ENCODE measurements at regions not wholly inside any gene's neighbourhood (a gene's known extent, or its start where the extent isn't known, plus 50 kb on each side); places are given as distances from the start of the nearest gene placed in this dataset.

GRCh38 chr5:10153808-10154537, 95.7 kb downstream of the ATPSCKMT start:
- POLR2A ChIA-PET, result no interaction called here
- H3K36me3 ChIP-seq (ENCODE audit: control insufficient read depth in 2 of 2, insufficient read depth in 1 of 2, low read length in 2 of 2), result no peaks in the 10 kb centered on the region
- CTCF ChIA-PET, result interaction anchor here (0.6 to 0.7 kb wide), 2 partner anchors 87 to 469 kb away, joined by 3 to 4 read pairs; no protein-coding TSS in a partner anchor

GRCh38 chr5:10153394-10153793, 96.3 kb downstream of the ATPSCKMT start:
- no peak overlapping the region for H3K4me3 ChIP-seq (ENCODE audit: low read depth, low read length)
- no peak overlapping the region for H3K27ac ChIP-seq (ENCODE audit: extremely low read depth, low read depth, low read length)
- no peaks in the 10 kb centered on the region for H3K36me3 ChIP-seq (ENCODE audit: control insufficient read depth in 2 of 2, insufficient read depth in 1 of 2, low read length in 2 of 2)
- POLR2A ChIA-PET, result no interaction called here
- CTCF ChIA-PET, result interaction anchor here (0.6 kb wide), 1 partner anchor 87 kb away, joined by 3 read pairs; no protein-coding TSS in a partner anchor
- 0 out of 2 replicates have a peak, but pooled peaks have one; percentile 45 for TF ChIP-seq ZNF768 (tag by site-specific recombination; IDR thresholded peaks at IDR 0.05)
- no peak for TF ChIP-seq ZNF26 (tag by site-specific recombination; IDR thresholded peaks at IDR 0.05)
- no peaks in the 10 kb centered on the region for H3K9me3 ChIP-seq (ENCODE audit: control insufficient read depth, insufficient read depth, low read depth, low read length)
- no peaks in the 10 kb centered on the region for H3K4me1 ChIP-seq (ENCODE audit: control insufficient read depth, insufficient read depth, low read length)

More at GRCh38 chr5:10153808-10154537, 95.7 kb downstream of the ATPSCKMT start:
- no peak overlapping the region for H3K27ac ChIP-seq (ENCODE audit: extremely low read depth, low read depth, low read length)
- TF ChIP-seq ATF2 (tag by site-specific recombination; IDR thresholded peaks at IDR 0.05; ENCODE audit: low read depth) (peak; percentile 37; the same call in 1 of the 2 replicates), HOXD13 (CRISPR knock-in tag; IDR thresholded peaks at IDR 0.05; ENCODE audit: borderline replicate concordance) (no peak)
- no peaks in the 10 kb centered on the region for H3K9me3 ChIP-seq (ENCODE audit: control insufficient read depth, insufficient read depth, low read depth, low read length)
- H3K4me3 ChIP-seq (ENCODE audit: low read depth, low read length), result no peak overlapping the region
- no peaks in the 10 kb centered on the region for H3K4me1 ChIP-seq (ENCODE audit: control insufficient read depth, insufficient read depth, low read length)

GRCh38 chr5:10151656-10152055, 98.0 kb downstream of the ATPSCKMT start:
- Histone ChIP-seq H3K27ac (ENCODE audit: extremely low read depth, low read depth, low read length) (no peak overlapping the region), H3K9me3 (ENCODE audit: control insufficient read depth, insufficient read depth, low read depth, low read length) (no peaks in the 10 kb centered on the region), H3K36me3 (ENCODE audit: control insufficient read depth in 2 of 2, insufficient read depth in 1 of 2, low read length in 2 of 2) (no peaks in the 10 kb centered on the region), H3K4me1 (ENCODE audit: control insufficient read depth, insufficient read depth, low read length) (no peaks in the 10 kb centered on the region), H3K4me3 (ENCODE audit: low read depth, low read length) (no peak overlapping the region)
- TF ChIP-seq INSM2 (tag by site-specific recombination; IDR thresholded peaks at IDR 0.05) (no peak), ZNF792 (tag by site-specific recombination; IDR thresholded peaks at IDR 0.05) (no peak), OSR2 (tag by site-specific recombination; IDR thresholded peaks at IDR 0.05) (no peak), HOXC10 (CRISPR knock-in tag; IDR thresholded peaks at IDR 0.05) (no peak), ZBTB26 (tag by site-specific recombination; optimal IDR thresholded peaks at IDR 0.05) (no peak), ZNF76 (tag by site-specific recombination; IDR thresholded peaks at IDR 0.05; ENCODE audit: borderline replicate concordance, low read depth) (no peak), ZNF664 (tag by site-specific recombination; IDR thresholded peaks at IDR 0.05) (no peak), ZBTB20 (tag by site-specific recombination; IDR thresholded peaks at IDR 0.05) (no peak), YY2 (tag by site-specific recombination; IDR thresholded peaks at IDR 0.05) (no peak), ZNF624 (tag by site-specific recombination; IDR thresholded peaks at IDR 0.05) (no peak), ZFP69B (tag by site-specific recombination; IDR thresholded peaks at IDR 0.05) (no peak), ZNF366 (tag by site-specific recombination; conservative IDR thresholded peaks at IDR 0.05) (no peak), PRDM6 (tag by site-specific recombination; IDR thresholded peaks at IDR 0.05) (no peak), ZNF626 (tag by site-specific recombination; IDR thresholded peaks at IDR 0.05) (no peak)
- ChIA-PET CTCF (interaction anchor here (0.6 to 0.7 kb wide), 2 partner anchors 28 to 1188 kb away, joined by 3 to 4 read pairs; no protein-coding TSS in a partner anchor), POLR2A (no interaction called here)

All from HEK293 (cell line).